Left ventricle myocardium inferior (tissue), 1 donor: ENCODE measurements at regions not wholly inside any gene's neighbourhood (a gene's known extent, or its start where the extent isn't known, plus 50 kb on each side); places are given as distances from the start of the nearest gene placed in this dataset.
"Not testable (repeated sequence)": the region's sequence is repeated elsewhere in the genome, so short reads cannot be mapped to it uniquely, and the experiment has no call there.

ENCODE experiments used
- DNase-seq: peaks from one replicate; pipeline ENCODE4 v3.0.0-alpha.2; 2020
- H3K27ac ChIP-seq: fragments of 200-600 bp; replicated peaks from 2 replicates; pipeline ENCODE4 v1.8.0; 2021
- H3K27me3 ChIP-seq: fragments of 200-600 bp; 2 replicates; pipeline ENCODE4 v1.8.0; 2021; ENCODE audit warnings: low read depth
- H3K36me3 ChIP-seq: fragments of 200-600 bp; 2 replicates; pipeline ENCODE4 v1.8.0; 2021
- H3K4me1 ChIP-seq: fragments of 200-600 bp; 2 replicates; pipeline ENCODE4 v1.8.0; 2021
- H3K4me3 ChIP-seq: fragments of 200-600 bp; 2 replicates; pipeline ENCODE4 v1.8.0; 2021; ENCODE audit warnings: mild to moderate bottlenecking, moderate library complexity
- H3K9me3 ChIP-seq: fragments of 200-600 bp; replicated peaks from 2 replicates; pipeline ENCODE4 v1.8.0; 2021
- intact Hi-C: fragments of 100-400 bp; cut with micrococcal nuclease; formaldehyde crosslinking; loops from one replicate; pipeline ENCODE4 v1.11.0; 2022
- TF ChIP-seq, protein P1 (sequence below): fragments of 200-600 bp; IDR thresholded peaks from 2 replicates; pipeline ENCODE4 v1.8.0; 2021; ENCODE audit warnings: antibody characterized with exemption, mild to moderate bottlenecking, borderline replicate concordance
- donor health status: DM: no; HTN: yes; CAD: no; lungs with severe emphysema.

DNA sequence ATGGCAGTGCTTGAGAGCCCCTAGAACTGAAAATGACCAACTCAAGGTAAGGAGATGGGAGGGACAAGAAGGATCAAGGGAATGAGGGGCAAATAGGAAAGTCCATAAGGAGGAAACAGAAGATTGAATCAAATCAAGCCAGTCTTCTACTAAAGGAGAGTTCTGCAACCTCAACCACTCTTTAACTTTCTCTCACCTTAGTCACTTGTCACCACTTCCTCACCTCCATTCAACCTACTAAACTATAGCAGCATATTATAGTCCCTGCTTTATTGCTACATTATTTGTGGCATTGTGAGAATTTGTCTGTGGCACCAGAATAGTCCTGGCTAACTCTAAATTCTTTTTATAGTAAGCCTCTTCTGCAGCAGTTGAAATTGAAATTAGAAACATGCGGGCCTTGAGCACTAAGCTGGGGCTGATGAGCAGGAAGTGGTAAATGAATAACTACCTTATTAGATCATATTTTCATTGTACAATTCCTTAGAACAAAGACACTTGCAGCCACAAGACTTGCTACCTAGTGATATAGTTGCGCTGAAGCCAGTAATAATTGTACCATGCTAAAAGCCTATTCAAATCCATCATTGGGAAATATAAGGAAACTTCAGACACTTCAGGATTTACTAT lies 336.9 kb downstream of the ZNF674 start:
- TF ChIP-seq, protein P1, sequence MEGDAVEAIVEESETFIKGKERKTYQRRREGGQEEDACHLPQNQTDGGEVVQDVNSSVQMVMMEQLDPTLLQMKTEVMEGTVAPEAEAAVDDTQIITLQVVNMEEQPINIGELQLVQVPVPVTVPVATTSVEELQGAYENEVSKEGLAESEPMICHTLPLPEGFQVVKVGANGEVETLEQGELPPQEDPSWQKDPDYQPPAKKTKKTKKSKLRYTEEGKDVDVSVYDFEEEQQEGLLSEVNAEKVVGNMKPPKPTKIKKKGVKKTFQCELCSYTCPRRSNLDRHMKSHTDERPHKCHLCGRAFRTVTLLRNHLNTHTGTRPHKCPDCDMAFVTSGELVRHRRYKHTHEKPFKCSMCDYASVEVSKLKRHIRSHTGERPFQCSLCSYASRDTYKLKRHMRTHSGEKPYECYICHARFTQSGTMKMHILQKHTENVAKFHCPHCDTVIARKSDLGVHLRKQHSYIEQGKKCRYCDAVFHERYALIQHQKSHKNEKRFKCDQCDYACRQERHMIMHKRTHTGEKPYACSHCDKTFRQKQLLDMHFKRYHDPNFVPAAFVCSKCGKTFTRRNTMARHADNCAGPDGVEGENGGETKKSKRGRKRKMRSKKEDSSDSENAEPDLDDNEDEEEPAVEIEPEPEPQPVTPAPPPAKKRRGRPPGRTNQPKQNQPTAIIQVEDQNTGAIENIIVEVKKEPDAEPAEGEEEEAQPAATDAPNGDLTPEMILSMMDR, result no peak
- DNase-seq, result no peak
- H3K4me1 ChIP-seq, result no peaks in the 10 kb centered on the region
- intact Hi-C loops, result no loop called here
- H3K27ac ChIP-seq, result no peak overlapping the region
- no peaks in the 10 kb centered on the region for H3K27me3 ChIP-seq
- H3K9me3 ChIP-seq, result no peaks in the 10 kb centered on the region
- no peak overlapping the region for H3K4me3 ChIP-seq
- H3K36me3 ChIP-seq, result no peaks in the 10 kb centered on the region

DNA sequence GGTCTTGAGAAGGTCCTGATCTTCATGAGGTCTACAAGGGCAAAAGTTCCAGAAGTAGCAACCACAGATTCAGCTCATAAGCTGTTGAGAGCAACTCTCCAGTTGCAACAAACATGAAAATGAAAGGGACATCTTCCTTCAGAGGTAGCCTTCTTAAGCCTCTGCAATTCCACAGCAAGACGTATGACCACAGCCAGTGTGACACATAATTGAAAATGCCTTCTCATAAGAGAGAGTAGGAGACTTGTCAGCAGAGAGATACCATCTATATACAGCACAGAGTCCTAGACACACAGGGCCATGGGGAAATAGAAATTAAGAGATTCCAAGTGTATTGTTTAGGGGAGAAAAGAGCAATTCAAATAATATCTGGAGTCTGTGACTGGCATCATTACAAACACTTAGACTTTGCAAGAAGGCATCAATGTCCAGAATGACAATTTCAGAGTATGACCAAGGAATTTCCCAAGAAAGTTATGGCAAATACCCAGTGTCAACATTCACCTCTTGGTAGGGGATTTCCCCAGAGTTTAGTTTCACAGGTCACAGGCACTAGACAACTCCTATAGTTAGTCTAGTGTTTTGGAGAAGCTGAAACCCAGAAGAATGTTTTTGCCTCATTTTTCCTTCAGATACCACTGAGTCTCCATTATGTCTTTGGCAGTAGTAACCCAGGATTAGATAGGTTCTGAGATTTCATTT lies 340.3 kb downstream of the ZNF674 start:
- H3K4me1 ChIP-seq, result no peaks in the 10 kb centered on the region
- H3K9me3 ChIP-seq, result no peaks in the 10 kb centered on the region
- no peaks in the 10 kb centered on the region for H3K36me3 ChIP-seq
- no peak overlapping the region for H3K27ac ChIP-seq
- no peak for DNase-seq
- H3K4me3 ChIP-seq, result no peak overlapping the region
- intact Hi-C loops, result no loop called here
- TF ChIP-seq, protein P1, result no peak
- H3K27me3 ChIP-seq, result no peaks in the 10 kb centered on the region

DNA sequence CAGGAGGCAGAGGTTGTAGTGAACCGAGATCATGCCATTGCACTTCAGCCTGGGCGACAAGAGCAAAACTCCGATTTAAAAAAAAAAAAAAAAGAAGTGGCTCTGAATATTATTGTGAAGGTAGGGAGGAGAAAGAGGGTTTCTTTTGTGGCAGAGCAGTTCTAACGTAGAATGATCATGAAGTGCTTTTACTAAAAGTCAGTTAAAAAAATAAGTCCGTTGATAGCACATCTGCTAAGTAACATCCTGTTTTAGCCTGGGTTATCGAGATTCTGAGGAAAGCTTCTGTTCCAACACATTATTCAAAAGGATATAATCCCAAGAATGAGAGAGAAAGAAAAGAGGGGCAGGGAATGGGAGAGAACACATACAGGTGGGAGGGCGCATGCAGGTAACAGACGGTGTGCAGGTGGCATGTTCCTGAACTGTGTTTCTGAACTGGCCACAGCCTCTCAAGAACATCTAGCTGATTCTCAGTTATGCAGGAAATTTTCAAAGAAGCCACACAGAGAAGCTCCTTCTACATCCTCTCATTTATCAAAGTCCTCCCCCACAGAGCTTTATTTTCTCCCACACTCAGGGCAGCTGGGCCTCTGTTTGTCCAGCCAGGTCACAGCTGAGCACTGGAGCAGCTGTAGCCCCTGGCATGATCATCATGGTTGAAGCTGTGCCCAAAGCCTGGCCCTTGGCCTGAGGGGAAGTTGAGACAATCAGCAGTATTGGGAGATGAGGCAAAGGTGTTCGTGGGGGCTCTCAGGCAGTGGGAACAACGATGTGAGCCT lies 342.3 kb downstream of the ZNF674 start:
- H3K27me3 ChIP-seq, result no peaks in the 10 kb centered on the region
- H3K9me3 ChIP-seq, result no peaks in the 10 kb centered on the region
- H3K27ac ChIP-seq, result no peak overlapping the region
- DNase-seq, result no peak
- intact Hi-C loops, result no loop called here
- no peaks in the 10 kb centered on the region for H3K4me1 ChIP-seq
- TF ChIP-seq, protein P1, result no peak
- no peaks in the 10 kb centered on the region for H3K36me3 ChIP-seq
- no peak overlapping the region for H3K4me3 ChIP-seq

DNA sequence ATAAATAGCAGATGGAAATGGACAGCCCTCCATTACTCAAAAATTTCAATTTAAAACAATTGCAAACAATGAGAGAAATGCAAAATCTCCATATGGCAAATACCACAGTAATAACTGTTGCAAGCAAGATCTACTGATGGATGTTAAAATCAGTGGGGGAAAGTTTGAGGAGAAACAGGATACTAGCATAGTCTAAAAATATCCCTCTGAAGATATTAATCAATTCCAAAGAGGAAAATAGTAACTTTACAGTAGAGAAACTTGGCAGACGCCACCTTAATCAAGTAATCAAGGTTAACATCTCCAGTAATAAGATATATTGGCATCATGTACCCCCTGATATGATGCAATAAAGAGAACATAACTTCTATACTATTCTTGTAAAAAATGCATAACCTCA lies 344.8 kb downstream of the ZNF674 start:
- DNase-seq, result no peak
- TF ChIP-seq, protein P1, result no peak
- no peaks in the 10 kb centered on the region for H3K4me1 ChIP-seq
- H3K27ac ChIP-seq, result no peak overlapping the region
- H3K36me3 ChIP-seq, result no peaks in the 10 kb centered on the region
- H3K4me3 ChIP-seq, result no peak overlapping the region
- H3K27me3 ChIP-seq, result no peaks in the 10 kb centered on the region
- intact Hi-C loops, result no loop called here
- H3K9me3 ChIP-seq, result no peaks in the 10 kb centered on the region

DNA sequence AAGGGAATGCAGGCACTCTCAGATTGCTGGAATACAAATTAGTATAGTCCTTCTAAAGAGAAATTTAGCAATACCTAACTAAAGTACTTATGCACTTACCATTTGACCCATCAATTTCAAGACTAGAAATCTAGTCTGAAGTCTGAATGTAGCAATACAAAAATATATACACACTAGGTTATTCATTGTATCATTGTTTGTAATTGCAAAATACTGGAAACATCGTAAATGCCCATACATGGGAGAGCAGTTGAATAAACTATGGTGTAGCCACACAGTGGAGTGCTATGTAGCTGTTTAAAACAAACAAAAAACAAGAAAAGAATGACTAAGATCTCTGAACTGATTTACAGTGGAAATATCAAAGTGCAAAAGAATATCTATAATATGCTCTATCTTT lies 346.4 kb downstream of the ZNF674 start:
- Histone ChIP-seq H3K4me1 (no peaks in the 10 kb centered on the region), H3K36me3 (no peaks in the 10 kb centered on the region), H3K9me3 (no peaks in the 10 kb centered on the region), H3K27ac (no peak overlapping the region), H3K27me3 (no peaks in the 10 kb centered on the region), H3K4me3 (no peak overlapping the region)
- intact Hi-C loops, result no loop called here
- TF ChIP-seq, protein P1, result no peak
- DNase-seq, result no peak

DNA sequence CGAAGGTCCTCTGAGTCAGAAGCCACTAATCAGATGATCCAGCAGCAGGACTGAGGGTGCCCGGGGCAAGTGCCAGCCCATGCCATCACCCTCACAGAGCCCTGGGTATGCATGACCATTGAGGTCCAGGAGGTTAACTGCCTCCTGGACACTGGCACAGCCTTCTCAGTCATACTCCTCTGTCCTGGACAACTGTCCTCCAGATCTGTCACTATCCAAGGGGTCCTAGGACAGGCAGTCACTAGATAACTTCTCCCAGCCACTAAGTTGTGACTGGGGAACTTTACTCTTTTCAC lies 358.5 kb downstream of the ZNF674 start:
- DNase-seq, H3K27ac ChIP-seq, H3K36me3 ChIP-seq, H3K9me3 ChIP-seq, H3K4me1 ChIP-seq, intact Hi-C loops, H3K27me3 ChIP-seq, H3K4me3 ChIP-seq: not testable (repeated sequence)
